ENCODE measurements at regions not wholly inside any gene's neighbourhood (a gene's known extent, or its start where the extent isn't known, plus 50 kb on each side); places are given as distances from the start of the nearest gene placed in this dataset.

- TF ChIP-seq CTCF (IDR thresholded peaks at IDR 0.05) (no peak), POLR2A (IDR thresholded peaks at IDR 0.05) (no peak)
These were observed 295.6 kb upstream of the DLGAP1 start for GRCh38 chr18:4750393-4751346.
